Glomerular endothelial cell (primary cell): ENCODE measurements at regions not wholly inside any gene's neighbourhood (a gene's known extent, or its start where the extent isn't known, plus 50 kb on each side); places are given as distances from the start of the nearest gene placed in this dataset.
A peak's percentile ranks its signal among the peaks of the same experiment; 100 is the strongest.

Source experiments
- DNase-seq: peaks from one replicate; pipeline ENCODE4 v3.0.0-alpha.2; 2011; ENCODE audit warnings: low read depth, low spot score; ENCODE audit errors: extremely low read depth

- no peak for DNase-seq
These were observed 142.8 kb upstream of the STK17B start for GRCh38 chr2:196314157-196314556.

- DNase-seq = no peak
These were observed 143.4 kb upstream of the STK17B start for GRCh38 chr2:196314780-196315179.

GRCh38 chr2:196315388-196316049, 144.1 kb upstream of the STK17B start:
- no peak for DNase-seq

- DNase-seq = no peak
These were observed 144.7 kb upstream of the STK17B start for GRCh38 chr2:196316050-196316430.

- DNase-seq = no peak
These were observed 147.4 kb upstream of the STK17B start for GRCh38 chr2:196318517-196319377.

- no peak for DNase-seq
These were observed 151.8 kb upstream of the STK17B start for GRCh38 chr2:196322973-196323810.

- DNase-seq = no peak
These were observed 152.8 kb upstream of the STK17B start for GRCh38 chr2:196324211-196324610.

GRCh38 chr2:196328088-196328680, 156.8 kb upstream of the STK17B start:
- no peak for DNase-seq

- no peak for DNase-seq
These were observed 158.6 kb upstream of the STK17B start for GRCh38 chr2:196329959-196330358.

- DNase-seq = no peak
These were observed 159.3 kb upstream of the STK17B start for GRCh38 chr2:196330645-196331044.

- DNase-seq = no peak
These were observed 159.8 kb upstream of the STK17B start for GRCh38 chr2:196331143-196331542.

GRCh38 chr2:196331851-196332250, 160.5 kb upstream of the STK17B start:
- peak; percentile 58 for DNase-seq

GRCh38 chr2:196333397-196333796, 162.0 kb upstream of the STK17B start:
- no peak for DNase-seq

- no peak for DNase-seq
These were observed 163.3 kb upstream of the STK17B start for GRCh38 chr2:196334710-196335109.

GRCh38 chr2:196335221-196335634, 163.8 kb upstream of the STK17B start:
- no peak for DNase-seq

GRCh38 chr2:196336207-196336606, 164.8 kb upstream of the STK17B start:
- DNase-seq = no peak

GRCh38 chr2:196336715-196337114, 165.3 kb upstream of the STK17B start:
- no peak for DNase-seq

GRCh38 chr2:196337208-196337953, 166.0 kb upstream of the STK17B start:
- DNase-seq = no peak

GRCh38 chr2:196338440-196338839, 167.1 kb upstream of the STK17B start:
- no peak for DNase-seq

- DNase-seq = no peak
These were observed 170.0 kb upstream of the STK17B start for GRCh38 chr2:196341277-196341841.
